ENCODE measurements at regions not wholly inside any gene's neighbourhood (a gene's known extent, or its start where the extent isn't known, plus 50 kb on each side); places are given as distances from the start of the nearest gene placed in this dataset.

GRCh38 chr20:37598575-37599342 lies 71.1 kb upstream of the BLCAP start:
- no peak for DNase-seq (ENCODE audit: low read depth)

GRCh38 chr20:37598100-37598543 lies 70.4 kb upstream of the BLCAP start:
- no peak for DNase-seq (ENCODE audit: low read depth)

- DNase-seq (ENCODE audit: low read depth): peak; percentile 11
Observed at GRCh38 chr20:37596890-37597536, 69.3 kb upstream of the BLCAP start.

- DNase-seq (ENCODE audit: low read depth): no peak
Observed at GRCh38 chr20:37596168-37596567, 68.5 kb upstream of the BLCAP start.

- DNase-seq (ENCODE audit: low read depth): no peak
Observed at GRCh38 chr20:37593710-37594109, 66.0 kb upstream of the BLCAP start.

- DNase-seq (ENCODE audit: low read depth): no peak
Observed at GRCh38 chr20:37590938-37591490, 63.3 kb upstream of the BLCAP start.

GRCh38 chr20:37586078-37586477 lies 58.4 kb upstream of the BLCAP start:
- no peak for DNase-seq (ENCODE audit: low read depth)

- DNase-seq (ENCODE audit: low read depth): no peak
Observed at GRCh38 chr20:37584238-37584807, 56.6 kb upstream of the BLCAP start.

GRCh38 chr20:37581246-37581645 lies 53.6 kb upstream of the BLCAP start:
- DNase-seq (ENCODE audit: low read depth): no peak

GRCh38 chr20:37580069-37580468 lies 52.4 kb upstream of the BLCAP start:
- DNase-seq (ENCODE audit: low read depth): no peak

GRCh38 chr20:37579106-37579505 lies 51.4 kb upstream of the BLCAP start:
- no peak for DNase-seq (ENCODE audit: low read depth)

- DNase-seq (ENCODE audit: low read depth): no peak
Observed at GRCh38 chr20:37577981-37578380, 50.3 kb upstream of the BLCAP start.

All from LHCN-M2 (cell line).